ENCODE measurements at regions not wholly inside any gene's neighbourhood (a gene's known extent, or its start where the extent isn't known, plus 50 kb on each side); places are given as distances from the start of the nearest gene placed in this dataset.
A peak's percentile ranks its signal among the peaks of the same experiment; 100 is the strongest.
"Not testable (repeated sequence)": the region's sequence is repeated elsewhere in the genome, so short reads cannot be mapped to it uniquely, and the experiment has no call there.

DNA sequence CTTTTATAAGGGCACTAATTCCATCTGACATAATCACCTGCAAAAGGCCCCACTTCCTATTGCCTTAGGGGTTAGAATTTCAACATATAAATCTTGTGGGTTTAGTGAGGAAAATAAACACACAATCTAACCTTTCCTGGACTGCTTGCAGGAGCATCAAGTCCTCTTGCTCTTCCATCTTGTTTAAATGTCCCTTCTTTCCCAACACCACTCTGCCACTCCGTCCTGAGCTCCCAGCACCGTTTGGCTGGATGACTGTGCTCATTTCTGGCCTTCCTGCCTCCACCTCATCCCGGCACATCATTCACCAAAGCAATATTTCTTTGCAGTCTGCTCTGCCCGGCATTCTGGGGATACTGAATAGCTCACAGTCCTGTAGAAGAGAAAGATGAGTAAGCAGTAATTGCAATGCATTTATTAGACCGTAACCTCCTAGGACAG, 247.8 kb downstream of the BCL2 start:
- DNase-seq = no peak

- DNase-seq = no peak
Measured at GRCh38 chr18:63070767-63071502, 248.6 kb downstream of the BCL2 start.

- DNase-seq = no peak
Measured at GRCh38 chr18:63069496-63069895, 250.1 kb downstream of the BCL2 start.

- DNase-seq = no peak
Measured at GRCh38 chr18:63067939-63068338, 251.6 kb downstream of the BCL2 start.

- DNase-seq = no peak
Measured at GRCh38 chr18:63065172-63065571, 254.4 kb downstream of the BCL2 start.

DNA sequence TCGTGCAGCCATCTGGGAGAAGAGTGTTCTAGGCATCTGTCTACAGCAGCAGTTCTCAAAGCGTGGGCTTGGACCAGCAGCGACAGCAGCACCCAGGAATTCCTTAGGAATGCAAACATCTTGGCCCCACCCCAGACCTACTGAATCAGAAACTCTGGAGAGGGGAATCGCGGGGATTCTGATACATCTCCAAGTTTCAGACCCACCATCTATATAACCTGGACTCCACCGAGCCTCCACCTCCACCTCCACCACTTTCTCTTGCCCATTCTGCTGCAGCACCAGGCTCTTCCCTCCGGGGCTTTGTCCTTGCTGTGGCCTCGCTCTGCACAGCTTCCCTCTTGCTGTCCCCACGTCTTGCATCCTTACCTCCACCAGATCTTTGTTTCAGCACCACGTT, 256.4 kb downstream of the BCL2 start:
- DNase-seq = peak; percentile 44

GRCh38 chr18:63062246-63062645, 257.3 kb downstream of the BCL2 start:
- DNase-seq = peak; percentile 11

- no peak for DNase-seq
Measured at GRCh38 chr18:63061303-63061702, 258.3 kb downstream of the BCL2 start.

DNA sequence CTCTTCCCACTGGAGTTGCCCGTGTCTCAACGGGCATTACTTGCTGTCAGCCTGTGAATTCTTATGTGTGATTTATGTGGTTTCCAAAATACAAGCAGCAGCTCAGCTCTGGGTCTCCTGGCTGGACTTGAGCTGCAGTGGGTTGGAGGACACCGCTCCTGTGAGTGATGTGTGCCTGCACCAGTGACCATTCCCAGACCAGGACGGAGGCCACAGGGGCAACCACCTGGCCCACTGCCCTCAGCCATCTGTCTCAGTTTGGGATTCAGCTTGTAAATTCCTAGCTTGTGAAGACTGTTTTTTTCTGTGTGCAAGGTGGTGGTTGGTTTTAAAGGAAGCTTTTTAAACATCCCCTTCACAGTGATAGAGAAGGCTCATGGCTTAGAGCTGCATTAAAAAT, 261.0 kb downstream of the BCL2 start:
- no peak for DNase-seq

DNA sequence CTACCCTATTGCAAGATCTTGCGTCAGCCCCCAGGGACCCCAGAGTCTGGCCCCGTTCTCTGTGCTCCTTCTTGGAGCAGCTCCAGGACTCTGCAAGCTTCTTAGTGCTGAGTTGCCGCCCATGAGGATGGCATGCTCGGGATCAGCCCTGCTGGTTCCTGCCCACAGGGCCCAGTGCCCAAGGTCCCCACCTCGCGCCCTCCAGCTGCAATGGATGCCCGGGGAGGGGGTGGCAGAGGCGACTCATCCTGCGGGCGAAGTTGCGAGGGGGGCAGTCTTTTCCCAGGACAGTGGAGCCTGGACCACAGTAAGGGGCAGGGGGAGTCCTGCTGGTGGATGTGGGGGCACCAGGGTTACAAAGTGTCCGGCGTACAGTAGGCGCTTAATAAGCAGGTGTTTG, 261.9 kb downstream of the BCL2 start:
- DNase-seq = no peak

GRCh38 chr18:63054901-63055584, 264.5 kb downstream of the BCL2 start:
- no peak for DNase-seq

DNA sequence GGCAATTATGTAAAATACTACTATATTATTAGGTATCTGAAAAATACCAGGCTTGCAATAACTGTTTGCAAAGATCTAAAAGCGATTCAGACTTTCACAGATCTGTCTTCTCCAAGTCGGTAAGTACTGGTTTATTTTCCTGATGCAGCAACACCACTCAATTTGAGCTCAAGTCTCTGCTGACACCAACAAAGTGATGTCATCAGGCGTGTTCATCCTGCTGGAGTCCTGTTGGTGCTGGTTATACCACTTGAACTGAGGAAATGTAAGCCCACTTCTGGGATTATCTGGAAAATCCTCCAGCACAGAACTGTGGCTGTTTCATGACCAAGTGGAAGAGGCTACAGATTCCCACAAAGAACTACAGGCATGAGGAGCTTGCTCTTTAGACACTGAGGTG, 267.6 kb downstream of the BCL2 start:
- no peak for DNase-seq

DNA sequence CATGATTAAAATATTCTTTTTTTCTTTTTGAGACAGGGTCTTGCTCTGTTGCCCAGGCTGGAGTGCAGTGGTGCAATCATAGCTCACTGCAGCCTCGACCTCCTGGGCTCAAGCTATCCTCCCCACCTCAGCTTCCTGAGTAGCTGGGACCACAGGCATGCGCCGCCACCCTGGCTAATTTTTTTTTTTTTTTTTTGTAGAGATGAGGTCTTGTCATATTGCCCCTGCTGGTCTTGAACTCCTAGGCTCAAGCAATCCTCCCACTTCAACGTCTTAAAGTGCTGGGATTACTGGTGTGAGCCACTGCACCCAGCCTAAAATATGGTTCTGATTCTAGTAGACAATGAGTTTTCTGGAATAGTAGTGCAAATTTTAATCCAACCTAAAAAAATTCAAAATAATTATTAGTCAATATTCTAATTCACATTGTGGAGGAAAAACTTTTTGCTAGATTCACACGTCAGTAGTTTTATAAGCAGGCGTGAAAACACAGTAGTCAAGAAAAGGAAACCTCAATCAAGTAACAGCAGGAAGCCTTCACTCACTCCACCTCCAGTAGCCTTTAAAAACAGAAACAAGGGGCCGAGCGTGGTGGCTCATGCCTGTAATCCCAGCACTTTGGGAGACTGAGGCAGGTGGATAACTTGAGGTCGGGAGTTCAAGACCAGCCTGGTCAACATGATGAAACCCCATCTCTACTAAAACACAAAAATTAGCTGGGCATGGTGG, 268.7 kb downstream of the BCL2 start:
- DNase-seq = not testable (repeated sequence)

GRCh38 chr18:63046375-63046774, 273.2 kb downstream of the BCL2 start:
- no peak for DNase-seq

DNA sequence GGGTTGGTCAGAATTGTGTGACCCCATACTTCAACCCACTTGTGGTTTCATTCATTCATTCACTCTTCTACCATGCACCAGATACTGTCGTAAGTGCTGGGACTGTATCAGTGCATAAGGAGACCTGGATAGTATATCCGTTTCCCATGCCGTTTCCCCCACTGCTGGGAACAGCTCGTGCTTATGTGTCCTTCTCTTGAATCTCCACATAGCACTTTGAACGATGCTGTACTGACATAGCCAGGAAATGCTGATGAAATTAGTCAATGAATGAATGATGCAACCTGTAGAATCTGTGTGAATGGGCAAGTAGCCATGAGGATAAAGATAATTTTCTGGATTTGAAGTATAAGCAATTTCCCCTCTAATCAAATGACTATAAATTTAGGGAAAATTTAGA, 276.1 kb downstream of the BCL2 start:
- peak; percentile 53 for DNase-seq

GRCh38 chr18:63042351-63042750, 277.2 kb downstream of the BCL2 start:
- no peak for DNase-seq

GRCh38 chr18:63040788-63041410, 278.7 kb downstream of the BCL2 start:
- no peak for DNase-seq

DNA sequence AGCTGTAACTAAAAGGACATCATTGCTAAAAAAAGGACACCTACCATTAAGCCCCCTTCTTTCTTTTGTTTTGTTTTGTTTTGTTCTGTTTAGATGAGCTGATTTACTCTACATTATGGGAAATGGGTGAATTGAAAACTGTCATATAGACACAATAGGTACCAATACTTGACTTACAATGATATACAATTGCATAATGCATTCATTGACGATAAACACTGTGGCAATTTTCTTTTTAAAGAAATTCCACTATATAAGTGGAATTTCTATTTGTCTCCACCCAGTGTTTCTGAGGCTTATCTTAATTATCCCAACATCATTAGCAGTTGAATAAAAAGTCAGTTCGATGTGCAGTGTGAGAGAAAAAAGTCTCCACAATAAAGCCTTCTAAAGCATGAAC, 282.1 kb downstream of the BCL2 start:
- DNase-seq = no peak

- no peak for DNase-seq
Measured at GRCh38 chr18:63031375-63031774, 288.2 kb downstream of the BCL2 start.
